AG04450 (cell line): ENCODE measurements at regions not wholly inside any gene's neighbourhood (a gene's known extent, or its start where the extent isn't known, plus 50 kb on each side); places are given as distances from the start of the nearest gene placed in this dataset.

Source experiments
- CTCF ChIA-PET: fragments of 300-600, 350-600 bp; formaldehyde crosslinking; extraction: SDS; loops from one replicate; lab custom pipeline; 2022; ENCODE audit warnings: antibody characterized with exemption, inconsistent platforms; lab: Charles Lee
- POLR2A ChIA-PET: fragments of 350-600 bp; formaldehyde crosslinking; extraction: SDS; loops from one replicate; lab custom pipeline; 2021; ENCODE audit warnings: antibody characterized with exemption, inconsistent platforms; lab: Yijun Ruan, JAX
- DNase-seq: peaks from one replicate; pipeline ENCODE4 v3.0.0-alpha.2; 2011; ENCODE audit warnings: low read depth, low spot score
- H3K27ac ChIP-seq: one replicate; pipeline ENCODE4 v1.5.1; 2012; ENCODE audit warnings: low read depth, low read length, control low read depth
- H3K27me3 ChIP-seq: one replicate; pipeline ENCODE4 v1.6.0; 2012; ENCODE audit warnings: low read length; ENCODE audit not compliant: control insufficient read depth, insufficient read depth
- H3K4me3 ChIP-seq: 2 replicates; pipeline ENCODE4 v1.5.1; 2011; ENCODE audit warnings: mild to moderate bottlenecking, low read depth, low read length, control low read depth
- H3K9me3 ChIP-seq: 2 replicates; pipeline ENCODE4 v1.5.1; 2012; ENCODE audit warnings: low read length; ENCODE audit not compliant: control insufficient read depth, insufficient read depth
- CTCF ChIP-seq: IDR thresholded peaks from 2 replicates; pipeline ENCODE4 v1.5.1; 2011; ENCODE audit warnings: low read depth, low read length, control low read depth, inconsistent platforms

- Histone ChIP-seq H3K27me3 (no peaks in the 10 kb centered on the region), H3K4me3 (no peak overlapping the region), H3K27ac (no peak overlapping the region), H3K9me3 (no peaks in the 10 kb centered on the region)
- DNase-seq, result no peak
- POLR2A ChIA-PET, result no interaction called here
- no peak for TF ChIP-seq CTCF
- CTCF ChIA-PET, result interaction anchor here (0.9 kb wide), 1 partner anchor 143 kb away, joined by 3 read pairs; no protein-coding TSS in a partner anchor
Measured at GRCh38 chr5:91643797-91644196, 260.7 kb upstream of the ARRDC3 start.

GRCh38 chr5:91642581-91642980 lies 259.5 kb upstream of the ARRDC3 start:
- CTCF ChIA-PET, result interaction anchor here (0.8 to 2.8 kb wide), 13 partner anchors 9 to 777 kb away, joined by 3 to 22 read pairs (median 5); no protein-coding TSS in a partner anchor
- DNase-seq, result no peak
- Histone ChIP-seq H3K27me3 (no peaks in the 10 kb centered on the region), H3K9me3 (no peaks in the 10 kb centered on the region), H3K4me3 (no peak overlapping the region), H3K27ac (no peak overlapping the region)
- POLR2A ChIA-PET, result no interaction called here
- no peak for TF ChIP-seq CTCF

- no peaks in the 10 kb centered on the region for H3K27me3 ChIP-seq
- H3K27ac ChIP-seq, result no peak overlapping the region
- TF ChIP-seq CTCF, result peak; percentile 58
- peak; percentile 3 for DNase-seq
- H3K9me3 ChIP-seq, result no peaks in the 10 kb centered on the region
- POLR2A ChIA-PET, result no interaction called here
- CTCF ChIA-PET, result interaction anchor here (0.8 to 2.8 kb wide), 17 partner anchors 9 to 1038 kb away, joined by 3 to 22 read pairs (median 5); no protein-coding TSS in a partner anchor
- no peak overlapping the region for H3K4me3 ChIP-seq
Measured at GRCh38 chr5:91641730-91642350, 258.7 kb upstream of the ARRDC3 start.

GRCh38 chr5:91639744-91640143 lies 256.6 kb upstream of the ARRDC3 start:
- no peak overlapping the region for H3K4me3 ChIP-seq
- no peak for DNase-seq
- no peaks in the 10 kb centered on the region for H3K9me3 ChIP-seq
- POLR2A ChIA-PET, result no interaction called here
- no peaks in the 10 kb centered on the region for H3K27me3 ChIP-seq
- no peak for TF ChIP-seq CTCF
- CTCF ChIA-PET, result interaction anchor here (2.8 kb wide), 1 partner anchor 16 kb away, joined by 10 read pairs; no protein-coding TSS in a partner anchor
- no peak overlapping the region for H3K27ac ChIP-seq

GRCh38 chr5:91638010-91638409 lies 254.9 kb upstream of the ARRDC3 start:
- ChIA-PET POLR2A (no interaction called here), CTCF (no interaction called here)
- H3K9me3 ChIP-seq, result no peaks in the 10 kb centered on the region
- no peak overlapping the region for H3K27ac ChIP-seq
- DNase-seq, result no peak
- no peak for TF ChIP-seq CTCF
- H3K27me3 ChIP-seq, result no peaks in the 10 kb centered on the region
- H3K4me3 ChIP-seq, result no peak overlapping the region
